ENCODE measurements at regions not wholly inside any gene's neighbourhood (a gene's known extent, or its start where the extent isn't known, plus 50 kb on each side); places are given as distances from the start of the nearest gene placed in this dataset.

- TF ChIP-seq, protein P1, sequence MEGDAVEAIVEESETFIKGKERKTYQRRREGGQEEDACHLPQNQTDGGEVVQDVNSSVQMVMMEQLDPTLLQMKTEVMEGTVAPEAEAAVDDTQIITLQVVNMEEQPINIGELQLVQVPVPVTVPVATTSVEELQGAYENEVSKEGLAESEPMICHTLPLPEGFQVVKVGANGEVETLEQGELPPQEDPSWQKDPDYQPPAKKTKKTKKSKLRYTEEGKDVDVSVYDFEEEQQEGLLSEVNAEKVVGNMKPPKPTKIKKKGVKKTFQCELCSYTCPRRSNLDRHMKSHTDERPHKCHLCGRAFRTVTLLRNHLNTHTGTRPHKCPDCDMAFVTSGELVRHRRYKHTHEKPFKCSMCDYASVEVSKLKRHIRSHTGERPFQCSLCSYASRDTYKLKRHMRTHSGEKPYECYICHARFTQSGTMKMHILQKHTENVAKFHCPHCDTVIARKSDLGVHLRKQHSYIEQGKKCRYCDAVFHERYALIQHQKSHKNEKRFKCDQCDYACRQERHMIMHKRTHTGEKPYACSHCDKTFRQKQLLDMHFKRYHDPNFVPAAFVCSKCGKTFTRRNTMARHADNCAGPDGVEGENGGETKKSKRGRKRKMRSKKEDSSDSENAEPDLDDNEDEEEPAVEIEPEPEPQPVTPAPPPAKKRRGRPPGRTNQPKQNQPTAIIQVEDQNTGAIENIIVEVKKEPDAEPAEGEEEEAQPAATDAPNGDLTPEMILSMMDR (IDR thresholded peaks at IDR 0.05), result no peak
- no peak for TF ChIP-seq POLR2A (IDR thresholded peaks at IDR 0.05)
- TF ChIP-seq POLR2AphosphoS5 (IDR thresholded peaks at IDR 0.05; ENCODE audit: insufficient read depth in 1 of 2, low read depth in 1 of 2), result no peak
Observed at GRCh38 chr6:74284284-74284683, 588.3 kb downstream of the CD109 start.

All from vagina (tissue), 2 donors.